ENCODE measurements at regions not wholly inside any gene's neighbourhood (a gene's known extent, or its start where the extent isn't known, plus 50 kb on each side); places are given as distances from the start of the nearest gene placed in this dataset.

- DNase-seq (ENCODE audit: low spot score): no peak
- no peak overlapping the region for H3K27ac ChIP-seq
- no peak overlapping the region for H3K4me3 ChIP-seq
- no peak for TF ChIP-seq CTCF (IDR thresholded peaks at IDR 0.05)
Measured at GRCh38 chr10:118246332-118247295, 95.5 kb downstream of the FAM204A start.

GRCh38 chr10:118243907-118244306 is 98.2 kb downstream of the FAM204A start:
- TF ChIP-seq CTCF (IDR thresholded peaks at IDR 0.05): no peak
- Histone ChIP-seq H3K27ac (no peak overlapping the region), H3K4me3 (no peak overlapping the region)
- no peak for DNase-seq (ENCODE audit: low spot score)

GRCh38 chr10:118241229-118242137 is 100.6 kb downstream of the FAM204A start:
- Histone ChIP-seq H3K27ac (no peak overlapping the region), H3K4me3 (no peak overlapping the region)
- TF ChIP-seq CTCF (IDR thresholded peaks at IDR 0.05): peak; percentile 78
- DNase-seq (ENCODE audit: low spot score): no peak

- Histone ChIP-seq H3K4me3 (no peak overlapping the region), H3K27ac (no peak overlapping the region)
- DNase-seq (ENCODE audit: low spot score): no peak
- TF ChIP-seq CTCF (IDR thresholded peaks at IDR 0.05): no peak
Measured at GRCh38 chr10:118239236-118239630, 102.9 kb downstream of the FAM204A start.

GRCh38 chr10:118238573-118239235 is 103.4 kb downstream of the FAM204A start:
- Histone ChIP-seq H3K27ac (no peak overlapping the region), H3K4me3 (no peak overlapping the region)
- no peak for DNase-seq (ENCODE audit: low spot score)
- no peak for TF ChIP-seq CTCF (IDR thresholded peaks at IDR 0.05)

GRCh38 chr10:118237930-118238329 is 104.2 kb downstream of the FAM204A start:
- Histone ChIP-seq H3K27ac (no peak overlapping the region), H3K4me3 (no peak overlapping the region)
- TF ChIP-seq CTCF (IDR thresholded peaks at IDR 0.05): no peak
- no peak for DNase-seq (ENCODE audit: low spot score)
